ENCODE measurements at regions not wholly inside any gene's neighbourhood (a gene's known extent, or its start where the extent isn't known, plus 50 kb on each side); places are given as distances from the start of the nearest gene placed in this dataset.

- TF ChIP-seq EZH2phosphoT487 (IDR thresholded peaks at IDR 0.05; ENCODE audit: low read depth, severe bottlenecking, unreplicated experiment) (no peak), CTCF (IDR thresholded peaks at IDR 0.05; ENCODE audit: poor library complexity) (no peak)
Measured at GRCh38 chr12:34597548-34598351, 575.5 kb downstream of the ALG10 start.
